NT2/D1 (cell line): ENCODE measurements at regions not wholly inside any gene's neighbourhood (a gene's known extent, or its start where the extent isn't known, plus 50 kb on each side); places are given as distances from the start of the nearest gene placed in this dataset.

Experiments
- SUZ12 ChIP-seq: IDR thresholded peaks from 2 replicates; pipeline ENCODE4 v1.6.1; 2011; ENCODE audit not compliant: insufficient read length, insufficient read depth; ENCODE audit errors: extremely low read depth
- YY1 ChIP-seq: IDR thresholded peaks from 2 replicates; pipeline ENCODE4 v1.6.1; 2011; ENCODE audit not compliant: insufficient read length, insufficient read depth
- ZNF274 ChIP-seq: IDR thresholded peaks from 2 replicates; pipeline ENCODE4 v1.6.1; 2011; ENCODE audit warnings: mild to moderate bottlenecking, low read depth, low read length

- TF ChIP-seq YY1 (no peak), ZNF274 (no peak), SUZ12 (no peak)
Observed at GRCh38 chr6:146943664-146944063, 260.6 kb upstream of the STXBP5 start.
